Peyer's patch (tissue), 4 donors: ENCODE measurements at regions not wholly inside any gene's neighbourhood (a gene's known extent, or its start where the extent isn't known, plus 50 kb on each side); places are given as distances from the start of the nearest gene placed in this dataset.

Experiments used
- POLR2A ChIP-seq, 2 donors: fragments of 450-650 bp; IDR thresholded peaks; one replicate each; pipeline ENCODE4 v1.5.1; 2017; ENCODE audit warnings: antibody characterized with exemption in 2 of 2, mild to moderate bottlenecking in 2 of 2, moderate library complexity in 2 of 2
- TF ChIP-seq, protein P1 (sequence below), 6 experiments: fragments of 450-650 bp in 4 of 6; fragments of 200-600 bp in 2 of 6; sonication (generic) in 1 of 6; IDR thresholded peaks; one replicate each; pipeline ENCODE4 v1.5.1; 2017 to 2019; ENCODE audit warnings: antibody characterized with exemption in 6 of 6, mild to moderate bottlenecking in 3 of 6, moderate library complexity in 1 of 6

DNA sequence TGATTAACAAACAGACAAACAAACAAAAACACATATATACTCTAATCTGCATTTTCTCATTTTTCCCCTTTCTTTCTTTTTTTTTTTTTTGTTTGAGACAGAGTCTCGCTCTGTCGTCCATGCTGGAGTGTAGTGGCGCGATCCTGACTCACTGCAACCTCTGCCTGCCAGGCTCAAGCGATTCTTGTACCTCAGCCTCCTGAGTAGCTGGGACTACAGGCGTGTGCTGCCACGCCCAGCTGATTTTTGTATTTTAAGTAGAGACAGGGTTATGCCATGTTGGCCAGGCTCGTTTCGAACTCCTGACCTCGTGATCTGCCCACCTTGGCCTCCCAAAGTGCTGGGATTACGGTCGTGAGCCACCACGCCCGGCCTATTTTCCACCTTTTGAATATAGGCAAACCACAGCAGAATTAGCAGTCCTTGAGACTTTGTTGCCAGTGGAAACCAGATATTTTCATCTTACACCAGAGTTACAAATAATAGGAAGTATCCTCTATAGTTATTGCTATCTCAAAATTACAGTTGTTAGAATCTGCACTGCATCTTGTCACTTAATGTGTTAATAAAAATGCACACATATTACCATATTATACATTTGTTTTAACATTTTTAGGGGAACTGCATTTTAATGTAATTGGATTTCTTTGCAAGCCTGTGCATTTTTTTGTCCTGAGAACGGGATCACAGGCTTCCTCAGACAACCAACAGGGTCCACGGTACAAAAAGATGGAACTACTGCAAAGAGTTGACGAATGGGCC is 208.2 kb upstream of the ZNF217 start:
- TF ChIP-seq, protein P1, sequence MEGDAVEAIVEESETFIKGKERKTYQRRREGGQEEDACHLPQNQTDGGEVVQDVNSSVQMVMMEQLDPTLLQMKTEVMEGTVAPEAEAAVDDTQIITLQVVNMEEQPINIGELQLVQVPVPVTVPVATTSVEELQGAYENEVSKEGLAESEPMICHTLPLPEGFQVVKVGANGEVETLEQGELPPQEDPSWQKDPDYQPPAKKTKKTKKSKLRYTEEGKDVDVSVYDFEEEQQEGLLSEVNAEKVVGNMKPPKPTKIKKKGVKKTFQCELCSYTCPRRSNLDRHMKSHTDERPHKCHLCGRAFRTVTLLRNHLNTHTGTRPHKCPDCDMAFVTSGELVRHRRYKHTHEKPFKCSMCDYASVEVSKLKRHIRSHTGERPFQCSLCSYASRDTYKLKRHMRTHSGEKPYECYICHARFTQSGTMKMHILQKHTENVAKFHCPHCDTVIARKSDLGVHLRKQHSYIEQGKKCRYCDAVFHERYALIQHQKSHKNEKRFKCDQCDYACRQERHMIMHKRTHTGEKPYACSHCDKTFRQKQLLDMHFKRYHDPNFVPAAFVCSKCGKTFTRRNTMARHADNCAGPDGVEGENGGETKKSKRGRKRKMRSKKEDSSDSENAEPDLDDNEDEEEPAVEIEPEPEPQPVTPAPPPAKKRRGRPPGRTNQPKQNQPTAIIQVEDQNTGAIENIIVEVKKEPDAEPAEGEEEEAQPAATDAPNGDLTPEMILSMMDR (IDR thresholded peaks at IDR 0.05): no peak
- no peak for TF ChIP-seq POLR2A (IDR thresholded peaks at IDR 0.05)
